Left lung (tissue), 4 donors: ENCODE measurements at regions not wholly inside any gene's neighbourhood (a gene's known extent, or its start where the extent isn't known, plus 50 kb on each side); places are given as distances from the start of the nearest gene placed in this dataset.

Source experiments
- ATAC-seq: fragments of 200-7000 bp; cut with Tn5 transposase; one replicate; pipeline ENCODE4 v1.9.1; 2020; ENCODE audit warnings: moderate library complexity
- DNase-seq, 4 donors: peaks; one replicate each; pipeline ENCODE4 v3.0.0-alpha.2; 2013 to 2020
- H3K27ac ChIP-seq, 2 donors: fragments of 200-600 bp; sonication (generic) in 1 of 2; one replicate each; pipeline versions ENCODE4 v1.5.0 to v1.8.0; 2020 to 2021
- H3K27me3 ChIP-seq, 2 donors: fragments of 200-600 bp; sonication (generic) in 1 of 2; one replicate each; pipeline versions ENCODE4 v1.5.0 to v1.8.0; 2020 to 2021
- H3K36me3 ChIP-seq, 2 donors: fragments of 200-600 bp; sonication (generic) in 1 of 2; one replicate each; pipeline versions ENCODE4 v1.5.0 to v1.8.0; 2020 to 2021
- H3K4me1 ChIP-seq, 2 donors: fragments of 200-600 bp; one replicate each; pipeline ENCODE4 v1.8.0; 2021
- H3K4me3 ChIP-seq, 2 donors: fragments of 200-600 bp; sonication (generic) in 1 of 2; one replicate each; pipeline versions ENCODE4 v1.5.0 to v1.8.0; 2020 to 2021; ENCODE audit warnings: mild to moderate bottlenecking in 1 of 2
- H3K9me3 ChIP-seq, 2 donors: fragments of 200-600 bp; sonication (generic) in 1 of 2; one replicate each; pipeline versions ENCODE4 v1.5.0 to v1.8.0; 2020 to 2021
- intact Hi-C, 2 donors: fragments of 100-400 bp; cut with DNase I; formaldehyde crosslinking; loops; one replicate each; pipeline versions ENCODE4 v1.11.2 to v1.14.2; 2022
- TF ChIP-seq, protein P1 (sequence below), 2 donors: fragments of 200-600 bp; sonication (generic) in 1 of 2; IDR thresholded peaks; one replicate each; pipeline versions ENCODE4 v1.5.0 to v1.8.0; 2021; ENCODE audit warnings: antibody characterized with exemption in 2 of 2
- donor health status: DM: no; HTN: yes; CAD: no.
- donor health status: DM: no; HTN: no; CAD: no.

DNA sequence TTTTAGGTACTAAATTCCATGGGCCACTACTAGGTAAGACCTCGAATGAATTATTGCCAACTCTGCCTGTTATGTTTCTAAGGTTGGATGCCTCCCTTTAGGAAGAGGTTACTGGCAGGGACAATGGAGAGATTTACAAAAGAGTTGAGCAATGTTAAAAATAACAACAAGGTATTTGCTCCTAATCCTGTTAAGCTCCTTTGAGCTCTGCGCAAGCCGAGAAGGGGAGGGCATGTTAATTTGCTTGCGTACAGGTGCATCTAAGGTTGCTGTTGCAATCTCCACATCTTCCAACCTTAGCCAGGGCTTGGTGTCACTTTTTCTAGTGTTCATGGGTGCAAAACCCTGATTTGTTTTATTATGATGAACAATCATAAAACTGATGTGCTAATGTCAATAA, 161.5 kb upstream of the TPM1 start:
- ATAC-seq (no peak), DNase-seq (no peak)
- Histone ChIP-seq H3K4me3 (no peak overlapping the region), H3K4me1 (peaks cover 0 to 11% of the 10 kb centered on the region in 2 donors), H3K36me3 (no peaks in the 10 kb centered on the region), H3K27ac (no peak overlapping the region), H3K9me3 (no peaks in the 10 kb centered on the region), H3K27me3 (no peaks in the 10 kb centered on the region)
- TF ChIP-seq, protein P1, sequence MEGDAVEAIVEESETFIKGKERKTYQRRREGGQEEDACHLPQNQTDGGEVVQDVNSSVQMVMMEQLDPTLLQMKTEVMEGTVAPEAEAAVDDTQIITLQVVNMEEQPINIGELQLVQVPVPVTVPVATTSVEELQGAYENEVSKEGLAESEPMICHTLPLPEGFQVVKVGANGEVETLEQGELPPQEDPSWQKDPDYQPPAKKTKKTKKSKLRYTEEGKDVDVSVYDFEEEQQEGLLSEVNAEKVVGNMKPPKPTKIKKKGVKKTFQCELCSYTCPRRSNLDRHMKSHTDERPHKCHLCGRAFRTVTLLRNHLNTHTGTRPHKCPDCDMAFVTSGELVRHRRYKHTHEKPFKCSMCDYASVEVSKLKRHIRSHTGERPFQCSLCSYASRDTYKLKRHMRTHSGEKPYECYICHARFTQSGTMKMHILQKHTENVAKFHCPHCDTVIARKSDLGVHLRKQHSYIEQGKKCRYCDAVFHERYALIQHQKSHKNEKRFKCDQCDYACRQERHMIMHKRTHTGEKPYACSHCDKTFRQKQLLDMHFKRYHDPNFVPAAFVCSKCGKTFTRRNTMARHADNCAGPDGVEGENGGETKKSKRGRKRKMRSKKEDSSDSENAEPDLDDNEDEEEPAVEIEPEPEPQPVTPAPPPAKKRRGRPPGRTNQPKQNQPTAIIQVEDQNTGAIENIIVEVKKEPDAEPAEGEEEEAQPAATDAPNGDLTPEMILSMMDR (IDR thresholded peaks at IDR 0.05): no peak
- intact Hi-C loops: no loop called here

DNA sequence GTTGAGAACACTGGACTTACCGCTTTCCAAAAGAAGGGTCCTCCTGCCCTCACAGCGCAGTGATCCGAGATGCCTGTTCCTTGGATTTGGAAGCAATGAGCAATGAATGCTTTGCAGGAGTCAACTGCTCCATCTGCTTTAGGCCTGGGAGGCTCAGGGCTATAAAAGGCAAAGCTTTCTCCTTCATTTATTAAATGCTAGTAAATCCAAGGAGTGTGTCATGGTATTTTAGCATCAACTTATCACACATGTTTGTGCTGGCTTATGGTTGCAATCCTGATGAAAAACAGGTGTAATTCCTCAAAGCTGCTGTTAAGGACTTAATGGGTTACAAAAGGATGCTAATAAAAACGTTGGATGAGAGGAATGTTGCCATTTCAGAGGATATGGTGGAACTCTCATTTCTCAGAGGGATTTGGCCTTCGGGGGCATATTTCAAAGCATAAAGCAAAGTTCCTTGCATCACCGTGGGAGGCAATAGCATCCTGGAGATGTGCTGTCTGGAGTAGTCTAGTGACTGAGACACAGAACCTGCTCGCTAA, 158.5 kb upstream of the TPM1 start:
- intact Hi-C loops: no loop called here
- no peak overlapping the region for H3K27ac ChIP-seq
- no peak for DNase-seq

DNA sequence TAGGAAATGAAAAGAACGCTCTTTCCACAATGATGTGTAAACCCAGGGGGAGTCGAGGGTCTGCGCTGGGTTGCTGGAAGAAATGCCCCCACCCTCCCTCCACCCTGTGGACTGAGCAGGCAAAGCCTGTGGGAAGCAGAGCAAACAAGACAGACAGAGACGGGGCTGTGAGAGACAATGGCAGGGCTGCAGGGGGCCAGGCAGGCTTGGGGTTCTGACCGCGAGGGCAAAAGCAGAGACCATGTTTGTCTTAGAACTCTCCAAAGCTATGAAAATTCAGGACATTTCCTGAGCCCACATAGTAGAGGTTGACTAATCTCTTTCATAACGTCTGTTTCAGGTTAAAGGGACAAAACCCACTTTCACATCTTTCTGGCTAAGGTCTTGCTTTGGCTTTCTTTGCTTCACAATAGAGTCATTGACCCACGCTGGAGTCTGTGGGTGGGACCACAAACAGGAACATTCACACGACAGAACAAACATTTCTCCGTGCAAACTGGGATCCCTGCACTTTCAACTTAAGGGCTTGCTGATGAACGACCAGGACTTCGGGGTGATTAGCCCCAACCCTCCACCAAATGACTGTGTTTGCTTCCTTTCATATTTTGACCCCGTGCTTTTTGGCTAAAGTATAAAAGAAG, 156.0 kb upstream of the TPM1 start:
- Histone ChIP-seq H3K27ac (no peak overlapping the region), H3K27me3 (no peaks in the 10 kb centered on the region), H3K36me3 (no peaks in the 10 kb centered on the region), H3K4me3 (no peak overlapping the region), H3K9me3 (no peaks in the 10 kb centered on the region), H3K4me1 (no peaks in the 10 kb centered on the region)
- TF ChIP-seq, protein P1 (IDR thresholded peaks at IDR 0.05): no peak
- intact Hi-C loops: no loop called here
- no peak for DNase-seq
- ATAC-seq: no peak

More for the DNA sequence above, 158.5 kb upstream of the TPM1 start:
- Histone ChIP-seq H3K9me3 (no peaks in the 10 kb centered on the region), H3K4me1 (peaks cover 0 to 11% of the 10 kb centered on the region in 2 donors), H3K4me3 (no peak overlapping the region), H3K36me3 (no peaks in the 10 kb centered on the region), H3K27me3 (no peaks in the 10 kb centered on the region)
- TF ChIP-seq, protein P1 (IDR thresholded peaks at IDR 0.05): no peak
- ATAC-seq: no peak

DNA sequence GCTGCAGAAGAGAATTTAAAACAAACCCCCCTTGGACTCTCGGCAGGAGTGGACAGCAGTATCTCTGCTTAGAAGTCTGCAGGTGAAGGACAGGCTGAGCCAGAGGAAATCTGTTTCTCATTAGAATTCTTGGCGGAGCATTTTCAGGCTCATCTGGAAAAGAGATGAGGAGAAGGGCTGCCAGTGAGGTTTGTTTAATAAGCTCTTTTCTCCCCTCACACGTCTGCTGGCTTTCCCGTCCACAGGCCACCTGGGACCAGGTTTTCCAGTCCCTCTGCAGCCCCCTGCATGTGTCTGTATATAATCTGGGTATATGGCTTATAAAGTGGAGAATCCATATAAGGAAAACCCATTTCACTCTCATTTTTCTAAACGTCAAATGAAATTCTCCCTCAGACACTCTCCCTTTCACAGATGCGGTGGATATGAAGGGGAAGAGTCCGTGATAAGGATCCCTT, 155.4 kb upstream of the TPM1 start:
- no peak overlapping the region for H3K27ac ChIP-seq
- no peak overlapping the region for H3K4me3 ChIP-seq
- TF ChIP-seq, protein P1 (IDR thresholded peaks at IDR 0.05): no peak
- intact Hi-C loops: no loop called here
- H3K36me3 ChIP-seq: no peaks in the 10 kb centered on the region
- H3K9me3 ChIP-seq: no peaks in the 10 kb centered on the region
- no peaks in the 10 kb centered on the region for H3K27me3 ChIP-seq
- no peaks in the 10 kb centered on the region for H3K4me1 ChIP-seq
- no peak for DNase-seq
- ATAC-seq: no peak

DNA sequence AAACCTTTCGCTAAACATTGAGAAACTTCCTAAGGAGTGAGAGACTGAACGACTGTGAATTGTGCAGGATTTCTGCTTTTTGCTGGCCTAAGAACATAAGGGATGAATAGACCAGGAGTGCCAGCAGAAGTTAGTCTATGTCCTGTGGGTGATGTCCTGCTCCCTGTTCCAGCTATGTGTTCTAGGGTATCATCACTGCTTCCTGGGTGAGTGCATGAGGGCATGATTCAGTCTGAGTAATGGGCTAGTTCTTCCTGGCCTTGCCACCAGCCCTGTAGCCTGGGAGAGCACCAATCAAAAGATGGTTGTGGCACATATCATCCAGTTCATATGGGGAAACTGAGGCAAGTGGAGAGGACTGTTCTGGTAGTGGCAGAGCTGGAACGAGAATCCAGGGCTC, 153.9 kb upstream of the TPM1 start:
- Histone ChIP-seq H3K27me3 (no peaks in the 10 kb centered on the region), H3K4me1 (no peaks in the 10 kb centered on the region), H3K9me3 (no peaks in the 10 kb centered on the region), H3K4me3 (no peak overlapping the region), H3K36me3 (no peaks in the 10 kb centered on the region), H3K27ac (no peak overlapping the region)
- intact Hi-C loops: no loop called here
- DNase-seq (no peak), ATAC-seq (no peak)
- TF ChIP-seq, protein P1 (IDR thresholded peaks at IDR 0.05): no peak
